M059J (cell line): ENCODE measurements at regions not wholly inside any gene's neighbourhood (a gene's known extent, or its start where the extent isn't known, plus 50 kb on each side); places are given as distances from the start of the nearest gene placed in this dataset.

Experiments
- DNase-seq: peaks from one replicate; pipeline ENCODE4 v3.0.0-alpha.2; 2012; ENCODE audit warnings: low read depth

- DNase-seq, result no peak
Observed at GRCh38 chr18:43797347-43797746, 520.1 kb upstream of the SYT4 start.

GRCh38 chr18:43800584-43800983, 523.3 kb upstream of the SYT4 start:
- DNase-seq, result no peak

DNA sequence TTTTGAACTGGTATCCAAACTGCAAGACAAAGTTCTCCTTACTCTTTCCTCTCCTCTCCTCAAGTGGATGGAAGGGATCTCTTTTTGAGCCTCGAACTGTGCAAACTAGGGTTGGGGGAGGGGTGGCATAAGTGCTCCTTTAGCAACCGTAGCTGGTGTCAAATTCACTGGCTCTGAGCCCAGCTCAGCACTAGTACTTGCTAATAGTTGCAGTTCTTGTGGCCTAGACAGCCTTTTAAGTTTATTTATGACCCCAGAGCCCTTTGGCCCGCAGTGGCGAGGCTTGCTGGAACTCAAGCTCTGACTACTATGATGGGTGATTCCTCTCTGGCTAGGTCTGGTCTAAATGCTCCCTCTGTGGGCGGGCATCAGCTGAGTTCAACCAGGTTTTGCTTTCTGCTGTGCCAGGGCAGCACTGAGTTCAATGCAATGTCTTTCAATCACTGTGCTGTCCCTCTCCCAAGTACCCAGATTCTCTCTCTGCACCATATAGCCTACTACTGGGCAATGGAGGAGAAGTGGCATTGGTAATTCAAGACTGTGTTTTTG, 528.4 kb upstream of the SYT4 start:
- DNase-seq, result peak; percentile 72

DNA sequence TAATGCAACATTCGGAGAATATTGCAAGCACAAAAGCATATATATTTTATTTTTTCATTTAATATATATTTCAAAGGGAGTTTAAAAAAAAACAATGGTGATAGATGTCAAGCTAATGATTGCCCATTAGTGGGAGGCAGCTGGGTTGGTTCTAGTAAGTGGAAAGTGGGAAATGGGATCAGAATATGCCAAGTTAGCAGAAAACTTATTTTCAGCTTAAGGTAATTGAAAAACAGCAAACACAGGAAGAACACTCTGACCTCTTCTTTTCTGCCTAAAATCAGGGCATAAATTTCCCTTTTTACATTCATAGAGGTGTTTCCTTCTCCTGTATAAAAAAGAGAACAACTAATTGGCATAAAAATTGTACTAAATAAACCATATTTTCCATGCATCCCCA, 535.3 kb upstream of the SYT4 start:
- no peak for DNase-seq

DNA sequence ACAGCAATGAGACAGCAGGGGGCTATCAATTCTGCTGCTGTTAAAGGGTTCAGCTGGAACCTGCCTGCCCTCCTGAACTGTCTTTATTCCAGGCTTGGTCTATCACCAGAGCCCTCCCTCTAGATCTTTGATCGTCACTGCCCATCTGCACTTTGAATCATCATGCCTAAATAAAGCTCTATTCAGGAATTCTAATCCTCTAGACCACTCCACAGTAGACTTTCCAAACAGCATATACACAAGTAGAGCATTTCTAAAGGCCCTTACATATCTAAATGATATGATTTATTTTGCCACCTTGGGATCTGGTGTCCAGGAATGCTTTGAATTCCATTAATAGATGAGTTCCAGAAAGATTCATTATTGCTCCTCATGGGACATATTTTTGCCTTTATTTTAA, 542.1 kb upstream of the SYT4 start:
- no peak for DNase-seq

DNA sequence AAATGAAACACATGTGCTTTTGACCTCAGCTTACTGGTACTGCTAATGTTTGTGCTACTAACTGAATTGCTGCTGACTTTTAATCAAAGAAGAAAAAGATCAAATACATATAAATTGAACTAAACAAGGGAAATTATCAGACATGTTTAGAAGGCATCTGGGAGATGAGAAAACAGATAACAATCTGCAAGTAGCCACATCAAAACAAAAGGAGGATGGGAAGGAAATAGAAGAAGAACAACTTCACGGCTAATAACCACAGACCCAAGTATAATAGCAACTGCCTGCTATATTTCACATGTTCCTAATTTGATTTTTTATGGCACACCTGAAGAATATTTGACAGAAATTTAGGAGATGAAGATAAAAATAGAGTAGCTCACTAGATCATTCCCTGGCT, 542.6 kb upstream of the SYT4 start:
- no peak for DNase-seq

DNA sequence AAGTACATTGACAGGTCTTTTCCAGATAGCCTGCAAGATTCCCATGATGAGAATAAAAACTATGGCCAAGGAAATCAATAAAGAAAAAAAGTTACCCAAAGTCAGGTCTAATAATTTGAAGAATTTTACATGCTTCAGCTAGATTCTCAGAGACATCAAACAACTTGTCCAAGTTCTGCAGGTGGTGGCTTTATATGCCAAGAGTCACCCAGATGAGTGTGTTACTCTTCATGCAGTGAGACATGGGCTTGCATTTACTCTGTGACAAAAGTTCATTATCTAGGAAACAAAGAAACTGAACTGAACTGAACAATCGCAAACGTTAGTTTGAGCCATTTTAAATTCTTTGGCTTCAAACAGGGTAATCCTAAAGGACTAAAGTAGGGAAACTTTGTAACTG, 548.5 kb upstream of the SYT4 start:
- no peak for DNase-seq

DNA sequence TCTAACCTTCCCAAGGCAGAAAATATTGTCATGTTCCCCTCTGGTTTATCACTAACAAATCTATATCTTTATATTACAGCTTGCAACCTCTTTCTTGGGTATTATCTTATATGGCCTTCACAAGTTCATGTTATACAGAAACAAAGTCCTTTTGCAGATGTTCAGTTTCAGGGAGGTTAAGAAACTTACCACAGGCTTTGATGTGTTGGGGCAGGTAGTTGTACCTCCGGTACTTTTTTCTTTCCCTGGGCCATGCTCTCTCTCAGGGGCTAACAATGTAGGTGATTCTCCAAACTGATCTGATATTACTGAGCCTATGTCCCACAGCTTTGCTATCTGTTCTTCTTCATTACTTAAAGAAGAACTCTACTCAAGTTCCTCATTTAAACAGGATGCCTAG, 548.9 kb upstream of the SYT4 start:
- DNase-seq, result no peak

- no peak for DNase-seq
Observed at GRCh38 chr18:43827311-43827710, 550.0 kb upstream of the SYT4 start.

DNA sequence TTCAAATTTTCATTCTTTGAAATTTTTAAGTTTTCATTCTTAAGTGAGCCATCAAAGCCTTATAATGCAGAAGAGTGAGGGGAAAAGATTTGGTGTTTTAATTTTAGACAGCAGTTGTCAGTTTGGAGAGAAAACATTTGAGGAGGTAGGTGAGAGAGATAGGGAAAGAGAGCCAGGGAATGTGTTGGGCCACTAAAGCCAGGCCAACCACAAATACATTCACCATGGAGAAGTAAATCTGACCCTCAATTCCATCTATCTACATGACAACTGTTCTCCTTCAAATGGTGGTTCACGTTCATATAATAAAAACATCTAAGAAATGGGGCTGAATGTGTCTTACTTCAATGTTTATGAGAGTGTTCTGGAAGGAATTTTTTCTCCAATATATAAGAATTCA, 553.0 kb upstream of the SYT4 start:
- no peak for DNase-seq

- peak; percentile 42 for DNase-seq
Observed at GRCh38 chr18:43830947-43831346, 553.7 kb upstream of the SYT4 start.

GRCh38 chr18:43846299-43846698, 569.0 kb upstream of the SYT4 start:
- DNase-seq, result no peak

GRCh38 chr18:43847164-43848091, 570.1 kb upstream of the SYT4 start:
- peak; percentile 77 for DNase-seq

DNA sequence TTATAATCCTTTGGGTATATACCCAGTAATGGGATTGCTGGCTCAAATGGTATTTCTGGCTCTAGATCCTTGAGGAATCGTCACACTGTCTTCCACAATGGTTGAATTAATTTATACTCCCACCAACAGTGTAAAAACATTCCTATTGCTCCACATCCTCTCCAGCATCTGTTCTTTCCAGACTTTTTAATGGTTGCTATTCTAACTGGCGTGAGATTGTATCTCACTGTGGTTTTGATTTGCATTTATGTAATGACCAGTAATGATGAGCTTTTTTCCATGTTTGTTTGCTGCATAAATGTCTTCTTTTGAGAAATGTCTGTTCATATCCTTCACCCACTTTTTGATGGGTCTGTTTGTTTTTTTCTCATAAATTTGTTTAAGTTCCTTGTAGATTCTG, 572.5 kb upstream of the SYT4 start:
- DNase-seq, result peak; percentile 44

- no peak for DNase-seq
Observed at GRCh38 chr18:43855376-43855775, 578.1 kb upstream of the SYT4 start.

DNA sequence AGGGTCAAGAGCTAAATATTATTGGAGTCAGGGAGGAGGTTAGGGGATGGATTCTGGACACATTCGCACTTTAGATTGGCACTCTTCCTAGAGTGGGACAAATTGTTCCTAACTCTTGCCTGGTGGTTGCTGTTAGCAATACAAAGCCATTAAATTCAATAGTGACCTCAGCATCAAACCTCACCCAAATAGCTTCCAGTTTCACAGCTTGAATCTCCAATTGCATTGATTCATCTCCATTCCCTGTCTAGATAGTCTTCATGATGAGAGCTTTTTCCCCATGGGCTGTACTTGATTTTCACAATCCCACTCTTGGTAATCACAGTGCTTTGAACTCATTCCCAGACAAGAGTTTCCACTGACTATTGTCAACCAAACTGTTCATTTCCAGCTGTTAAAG, 585.9 kb upstream of the SYT4 start:
- DNase-seq, result no peak

GRCh38 chr18:43866696-43867095, 589.4 kb upstream of the SYT4 start:
- DNase-seq, result peak; percentile 5

DNA sequence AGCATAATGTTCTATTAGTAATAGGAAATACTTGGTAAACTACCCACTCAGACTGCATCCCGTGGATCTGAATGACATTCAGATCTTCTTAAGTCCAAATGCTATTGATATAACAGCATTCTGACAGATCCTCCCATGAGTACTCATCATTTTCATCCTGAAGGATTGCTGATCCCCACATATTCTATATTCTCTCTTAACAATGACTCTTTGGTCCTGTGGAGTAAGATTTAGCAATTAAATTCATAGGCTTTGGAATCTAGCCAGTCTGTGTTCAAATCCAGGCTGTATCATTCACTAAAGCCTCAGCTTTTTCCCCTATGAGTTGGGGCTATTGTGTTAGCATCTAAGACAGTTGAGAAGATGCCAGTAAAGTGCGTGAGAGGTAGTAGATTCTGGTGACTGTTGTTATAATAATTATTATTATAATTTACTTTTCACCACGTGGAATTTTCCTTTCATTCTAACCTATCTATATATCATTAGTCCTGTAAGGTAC, 591.3 kb upstream of the SYT4 start:
- no peak for DNase-seq

GRCh38 chr18:43869451-43870008, 592.2 kb upstream of the SYT4 start:
- peak; percentile 58 for DNase-seq

DNA sequence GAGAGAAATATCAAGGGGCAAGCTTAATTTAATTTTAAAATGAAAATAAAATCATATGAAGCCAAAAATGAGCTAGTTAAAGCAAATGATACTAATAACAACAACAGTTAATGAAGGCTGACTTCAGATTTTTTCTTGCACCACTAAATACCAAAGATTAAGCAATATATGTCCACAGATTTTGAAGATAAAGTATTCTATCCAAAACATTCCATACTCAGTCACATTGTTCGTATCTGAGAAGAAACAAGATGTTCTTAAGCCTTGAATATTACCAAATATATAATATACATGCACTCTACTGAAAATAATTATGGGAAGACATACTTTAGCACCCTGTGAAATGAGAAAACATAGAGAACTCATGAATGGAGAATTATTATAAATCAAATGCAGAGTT, 593.3 kb upstream of the SYT4 start:
- no peak for DNase-seq

DNA sequence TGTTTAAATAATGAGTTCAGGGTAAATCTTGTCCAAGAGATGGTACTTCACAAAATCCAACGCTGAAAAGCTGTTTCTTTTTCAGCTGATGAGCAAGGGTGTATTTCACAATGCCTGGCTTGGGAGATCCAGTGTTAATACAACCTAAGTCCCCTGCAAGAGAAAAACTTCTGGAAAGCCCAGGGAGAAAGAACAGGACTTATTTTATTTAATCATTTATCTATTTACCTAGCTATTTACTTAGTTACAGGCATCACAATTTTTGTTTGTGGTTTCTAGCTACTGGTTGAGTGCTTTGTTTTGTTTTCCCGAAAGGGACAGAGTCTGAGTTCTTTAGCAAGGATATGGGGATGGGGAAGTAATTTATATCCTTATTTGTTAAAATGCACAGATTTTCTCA, 598.2 kb upstream of the SYT4 start:
- no peak for DNase-seq

DNA sequence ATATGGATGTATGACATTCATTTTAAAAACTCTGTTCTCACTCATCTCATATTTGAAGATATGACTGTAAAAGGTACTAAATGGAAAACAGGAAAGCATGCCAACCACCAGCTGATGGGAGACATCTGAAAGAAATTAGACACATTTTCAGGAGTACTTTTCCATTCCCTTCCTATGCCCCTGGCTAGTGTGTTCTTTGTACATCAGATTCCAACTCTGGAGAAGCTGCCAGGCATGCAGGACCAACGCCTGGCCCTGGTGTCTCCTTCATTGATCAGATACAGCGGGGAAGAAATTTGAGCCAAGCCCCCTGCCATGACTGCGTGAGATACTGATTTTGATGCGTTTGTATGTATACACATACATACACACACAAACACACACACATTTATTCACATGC, 599.0 kb upstream of the SYT4 start:
- no peak for DNase-seq

DNA sequence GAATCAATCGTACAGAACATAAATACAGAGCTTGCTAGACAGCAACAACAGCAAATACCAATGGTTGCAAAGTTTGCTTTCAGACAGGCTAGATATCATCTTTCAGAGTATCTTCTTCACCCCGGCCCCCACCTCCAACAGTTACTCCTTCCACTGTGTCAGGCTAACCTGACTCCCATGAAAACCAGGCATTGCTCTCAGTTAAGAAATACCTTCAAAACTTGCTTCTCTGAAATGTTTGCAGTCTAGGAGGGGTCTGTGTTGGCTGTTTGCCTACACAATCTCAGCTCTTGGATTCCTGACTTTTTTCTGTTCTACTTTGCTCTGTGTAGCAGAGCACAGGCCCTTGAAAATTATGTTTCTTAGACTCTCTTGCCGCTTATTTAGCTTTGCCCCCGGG, 599.5 kb upstream of the SYT4 start:
- no peak for DNase-seq
